ENCODE measurements at regions not wholly inside any gene's neighbourhood (a gene's known extent, or its start where the extent isn't known, plus 50 kb on each side); places are given as distances from the start of the nearest gene placed in this dataset.

DNA sequence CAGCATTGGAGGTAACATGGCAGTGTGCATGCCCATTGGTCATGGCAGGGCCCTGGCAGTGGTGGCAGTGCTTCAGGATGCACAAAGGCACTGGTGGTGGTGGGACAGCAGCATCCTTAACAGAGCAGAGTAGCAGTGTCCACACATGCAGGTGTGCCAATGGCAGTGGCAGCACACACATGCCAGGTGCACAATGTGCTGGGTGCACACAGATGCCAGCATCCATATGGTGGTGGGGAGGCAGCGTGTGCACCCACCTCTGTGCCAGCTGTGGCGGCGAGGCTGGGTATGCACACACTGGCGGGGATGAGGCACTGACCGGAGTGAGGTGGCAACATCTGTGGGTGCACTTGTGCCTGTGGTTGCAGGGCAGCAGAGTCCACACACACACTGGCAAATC is 150.6 kb downstream of the SI start:
- DNase-seq = no peak
- no peak overlapping the region for H3K4me3 ChIP-seq
- no peaks in the 10 kb centered on the region for H3K27me3 ChIP-seq
- WGBS, 2 donors = 94 to 98% methylated on average over 5 of the region's 5 CpGs
- H3K27ac ChIP-seq = no peak overlapping the region
- no peaks in the 10 kb centered on the region for H3K4me1 ChIP-seq
- peaks cover 0 to 2% (median 0%) of the 10 kb centered on the region in 4 donors for H3K9me3 ChIP-seq
- H3K36me3 ChIP-seq = no peaks in the 10 kb centered on the region
- no peak for TF ChIP-seq POLR2A (IDR thresholded peaks at IDR 0.05)
- TF ChIP-seq EP300 (IDR thresholded peaks at IDR 0.05) = no peak
- no peak for TF ChIP-seq POLR2AphosphoS5 (IDR thresholded peaks at IDR 0.05)
- TF ChIP-seq, protein P1, sequence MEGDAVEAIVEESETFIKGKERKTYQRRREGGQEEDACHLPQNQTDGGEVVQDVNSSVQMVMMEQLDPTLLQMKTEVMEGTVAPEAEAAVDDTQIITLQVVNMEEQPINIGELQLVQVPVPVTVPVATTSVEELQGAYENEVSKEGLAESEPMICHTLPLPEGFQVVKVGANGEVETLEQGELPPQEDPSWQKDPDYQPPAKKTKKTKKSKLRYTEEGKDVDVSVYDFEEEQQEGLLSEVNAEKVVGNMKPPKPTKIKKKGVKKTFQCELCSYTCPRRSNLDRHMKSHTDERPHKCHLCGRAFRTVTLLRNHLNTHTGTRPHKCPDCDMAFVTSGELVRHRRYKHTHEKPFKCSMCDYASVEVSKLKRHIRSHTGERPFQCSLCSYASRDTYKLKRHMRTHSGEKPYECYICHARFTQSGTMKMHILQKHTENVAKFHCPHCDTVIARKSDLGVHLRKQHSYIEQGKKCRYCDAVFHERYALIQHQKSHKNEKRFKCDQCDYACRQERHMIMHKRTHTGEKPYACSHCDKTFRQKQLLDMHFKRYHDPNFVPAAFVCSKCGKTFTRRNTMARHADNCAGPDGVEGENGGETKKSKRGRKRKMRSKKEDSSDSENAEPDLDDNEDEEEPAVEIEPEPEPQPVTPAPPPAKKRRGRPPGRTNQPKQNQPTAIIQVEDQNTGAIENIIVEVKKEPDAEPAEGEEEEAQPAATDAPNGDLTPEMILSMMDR (IDR thresholded peaks at IDR 0.05) = no peak
- intact Hi-C loops (cut with DNase I) = no loop called here

GRCh38 chr3:164918905-164919304 is 159.4 kb downstream of the SI start:
- Histone ChIP-seq H3K9me3 (no peaks in the 10 kb centered on the region), H3K27ac (no peak overlapping the region), H3K27me3 (no peaks in the 10 kb centered on the region), H3K4me3 (no peak overlapping the region), H3K36me3 (no peaks in the 10 kb centered on the region), H3K4me1 (no peaks in the 10 kb centered on the region)
- 65 to 90% methylated on average over 2 of the region's 2 CpGs for WGBS, 2 donors
- TF ChIP-seq, protein P1 (IDR thresholded peaks at IDR 0.05) = no peak
- TF ChIP-seq POLR2A (IDR thresholded peaks at IDR 0.05) = no peak
- TF ChIP-seq POLR2AphosphoS5 (IDR thresholded peaks at IDR 0.05) = no peak
- no peak for TF ChIP-seq EP300 (IDR thresholded peaks at IDR 0.05)
- DNase-seq = no peak
- intact Hi-C loops (cut with DNase I) = no loop called here

DNA sequence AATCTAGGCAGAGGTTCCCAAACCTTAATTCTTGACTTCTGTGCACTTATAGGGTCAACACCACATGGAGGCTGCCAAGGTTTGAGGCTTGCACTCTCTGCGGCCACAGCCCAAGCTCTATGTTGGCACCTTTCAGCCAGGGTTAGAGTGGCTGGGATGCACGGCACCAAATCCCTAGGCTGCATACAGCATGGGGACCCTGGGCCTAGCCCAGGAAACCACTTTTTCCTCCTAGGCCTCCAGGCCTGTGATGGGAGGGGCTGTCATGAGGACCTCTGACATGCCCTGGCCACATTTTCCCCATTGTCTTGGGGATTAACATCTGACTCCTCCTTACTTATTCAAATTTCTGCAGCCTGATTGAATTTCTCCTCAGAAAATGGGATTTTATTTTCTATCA is 165.4 kb downstream of the SI start:
- DNase-seq = no peak
- Histone ChIP-seq H3K4me1 (no peaks in the 10 kb centered on the region), H3K27me3 (no peaks in the 10 kb centered on the region), H3K4me3 (no peak overlapping the region), H3K27ac (no peak overlapping the region), H3K36me3 (no peaks in the 10 kb centered on the region), H3K9me3 (no peaks in the 10 kb centered on the region)
- TF ChIP-seq POLR2A (IDR thresholded peaks at IDR 0.05) (no peak), POLR2AphosphoS5 (IDR thresholded peaks at IDR 0.05) (no peak), EP300 (IDR thresholded peaks at IDR 0.05) (no peak)
- intact Hi-C loops (cut with DNase I) = no loop called here
- 94 to 96% methylated on average over 2 of the region's 2 CpGs for WGBS, 2 donors

- TF ChIP-seq, protein P1 (IDR thresholded peaks at IDR 0.05) = no peak
- TF ChIP-seq EP300 (IDR thresholded peaks at IDR 0.05) (no peak), POLR2AphosphoS5 (IDR thresholded peaks at IDR 0.05) (peak in 1 of 4 donors; percentile 18)
- H3K9me3 ChIP-seq = no peaks in the 10 kb centered on the region
- no peak for DNase-seq
Observed at GRCh38 chr3:164903820-164904451, 174.4 kb downstream of the SI start.

GRCh38 chr3:164897342-164897741 is 181.0 kb downstream of the SI start:
- Histone ChIP-seq H3K27ac (no peak overlapping the region), H3K4me3 (no peak overlapping the region)
- TF ChIP-seq POLR2A (IDR thresholded peaks at IDR 0.05) (no peak), EP300 (IDR thresholded peaks at IDR 0.05) (no peak), POLR2AphosphoS5 (IDR thresholded peaks at IDR 0.05) (no peak)
- TF ChIP-seq, protein P1 (IDR thresholded peaks at IDR 0.05) = no peak

More at GRCh38 chr3:164903820-164904451, 174.4 kb downstream of the SI start:
- Histone ChIP-seq H3K27ac (peak overlapping the region in 2 of 4 donors; percentile 20 to 37), H3K36me3 (no peaks in the 10 kb centered on the region), H3K27me3 (no peaks in the 10 kb centered on the region), H3K4me1 (peaks cover 0 to 15% (median 12%) of the 10 kb centered on the region in 4 donors), H3K4me3 (peak overlapping the region in 1 of 4 donors; percentile 2)
- 76 to 86% methylated on average over 5 of the region's 5 CpGs for WGBS, 2 donors
- intact Hi-C loops (cut with DNase I) = no loop called here

More at GRCh38 chr3:164897342-164897741, 181.0 kb downstream of the SI start:
- Histone ChIP-seq H3K36me3 (no peaks in the 10 kb centered on the region), H3K4me1 (no peaks in the 10 kb centered on the region), H3K9me3 (no peaks in the 10 kb centered on the region), H3K27me3 (no peaks in the 10 kb centered on the region)
- WGBS, 2 donors = 17 to 55% methylated on average over 1 of the region's 1 CpG
- intact Hi-C loops (cut with DNase I) = no loop called here
- no peak for DNase-seq
